Liver (tissue), 8 donors: ENCODE measurements at regions not wholly inside any gene's neighbourhood (a gene's known extent, or its start where the extent isn't known, plus 50 kb on each side); places are given as distances from the start of the nearest gene placed in this dataset.

Source experiments
- DNase-seq: peaks from one replicate; pipeline ENCODE4 v3.0.0-alpha.2; 2017; ENCODE audit warnings: low spot score
- H3K27ac ChIP-seq, 2 donors: one replicate each; pipeline ENCODE4 v1.7.0; 2013; ENCODE audit warnings: inconsistent platforms in 2 of 2, low read length in 2 of 2, control low read depth in 1 of 2, low read depth in 1 of 2, mild to moderate bottlenecking in 1 of 2
- H3K27me3 ChIP-seq, 4 donors: one replicate each; pipeline versions ENCODE4 v1.6.1 to v1.7.0; 2013; ENCODE audit warnings: low read length in 3 of 4, inconsistent platforms in 1 of 4, mild to moderate bottlenecking in 1 of 4, moderate library complexity in 1 of 4; ENCODE audit not compliant: control insufficient read depth in 4 of 4, insufficient read depth in 4 of 4
- H3K36me3 ChIP-seq, 4 donors: one replicate each; pipeline versions ENCODE4 v1.6.1 to v1.7.0; 2013; ENCODE audit warnings: low read length in 3 of 4, mild to moderate bottlenecking in 3 of 4, low read depth in 1 of 4, moderate library complexity in 1 of 4; ENCODE audit not compliant: control insufficient read depth in 4 of 4, insufficient read depth in 3 of 4
- H3K4me1 ChIP-seq, 4 donors: one replicate each; pipeline versions ENCODE4 v1.6.1 to v1.7.0; 2013; ENCODE audit warnings: low read length in 3 of 4, mild to moderate bottlenecking in 3 of 4, moderate library complexity in 1 of 4; ENCODE audit not compliant: control insufficient read depth in 4 of 4, insufficient read depth in 4 of 4
- H3K4me3 ChIP-seq, 3 donors: one replicate each; pipeline versions ENCODE4 v1.6.1 to v1.7.0; 2013; ENCODE audit warnings: low read length in 3 of 3, control low read depth in 1 of 3, low read depth in 1 of 3, mild to moderate bottlenecking in 1 of 3
- H3K9ac ChIP-seq, 2 donors: one replicate each; pipeline ENCODE4 v1.7.0; 2013; ENCODE audit warnings: low read length in 2 of 2, mild to moderate bottlenecking in 2 of 2, moderate library complexity in 2 of 2, control low read depth in 1 of 2, low read depth in 1 of 2
- H3K9me3 ChIP-seq, 4 donors: one replicate each; pipeline versions ENCODE4 v1.6.1 to v1.7.0; 2013; ENCODE audit warnings: low read length in 3 of 4; ENCODE audit not compliant: control insufficient read depth in 4 of 4
- EGR1 ChIP-seq, 2 donors: IDR thresholded peaks; 2 replicates each; pipeline ENCODE4 v1.6.1; 2016 to 2018; ENCODE audit warnings: antibody characterized with exemption in 2 of 2, low read depth in 2 of 2
- FOXA1 ChIP-seq: IDR thresholded peaks from 2 replicates; pipeline ENCODE4 v1.6.1; 2016; ENCODE audit warnings: antibody characterized with exemption
- FOXA2 ChIP-seq: IDR thresholded peaks from 2 replicates; pipeline ENCODE4 v1.6.1; 2016; ENCODE audit warnings: antibody characterized with exemption
- GABPA ChIP-seq, 2 donors: IDR thresholded peaks in 1 of 2; conservative IDR thresholded peaks in 1 of 2; 2 replicates each; pipeline ENCODE4 v1.6.1; 2016; ENCODE audit warnings: antibody characterized with exemption in 2 of 2, mild to moderate bottlenecking in 1 of 2, moderate library complexity in 1 of 2
- HNF4A ChIP-seq, 2 donors: conservative IDR thresholded peaks; 2 replicates each; pipeline ENCODE4 v1.6.1; 2016; ENCODE audit warnings: antibody characterized with exemption in 2 of 2, mild to moderate bottlenecking in 2 of 2
- HNF4G ChIP-seq: IDR thresholded peaks from 2 replicates; pipeline ENCODE4 v1.6.1; 2016; ENCODE audit warnings: antibody characterized with exemption
- JUND ChIP-seq, 2 donors: IDR thresholded peaks; 2 replicates each; pipeline ENCODE4 v1.6.1; 2016; ENCODE audit warnings: antibody characterized with exemption in 2 of 2
- NR2F2 ChIP-seq: IDR thresholded peaks from 2 replicates; pipeline ENCODE4 v1.6.1; 2016; ENCODE audit warnings: antibody characterized with exemption
- RAD21 ChIP-seq, 2 donors: IDR thresholded peaks; 2 replicates each; pipeline ENCODE4 v1.6.1; 2016; ENCODE audit warnings: antibody characterized with exemption in 2 of 2, mild to moderate bottlenecking in 2 of 2
- RXRA ChIP-seq, 2 donors: IDR thresholded peaks; 2 replicates each; pipeline ENCODE4 v1.6.1; 2017 to 2018; ENCODE audit warnings: antibody characterized with exemption in 2 of 2, mild to moderate bottlenecking in 1 of 2
- SP1 ChIP-seq: IDR thresholded peaks from 2 replicates; pipeline ENCODE4 v1.6.1; 2018; ENCODE audit warnings: antibody characterized with exemption, mild to moderate bottlenecking
- TAF1 ChIP-seq: conservative IDR thresholded peaks from 2 replicates; pipeline ENCODE4 v1.6.1; 2016; ENCODE audit warnings: antibody characterized with exemption, mild to moderate bottlenecking
- WGBS: extraction: QIAGEN DNeasy Blood & Tissue Kit; methylation state at CpG from one replicate; pipeline ENCODE4 v1.1.7; 2013; 5-methylcytosine and 5-hydroxymethylcytosine counted together
- TF ChIP-seq, protein P1 (sequence below): IDR thresholded peaks from 2 replicates; pipeline ENCODE4 v1.6.1; 2016; ENCODE audit warnings: antibody characterized with exemption
- TF ChIP-seq, protein P2 (sequence below): IDR thresholded peaks from 2 replicates; pipeline ENCODE4 v1.6.1; 2016; ENCODE audit warnings: antibody characterized with exemption
- TF ChIP-seq, protein P3 (sequence below): IDR thresholded peaks from 2 replicates; pipeline ENCODE4 v1.6.1; 2016; ENCODE audit warnings: antibody characterized with exemption, mild to moderate bottlenecking
- TF ChIP-seq, protein P4 (sequence below): IDR thresholded peaks from 2 replicates; pipeline ENCODE4 v1.6.1; 2016; ENCODE audit warnings: antibody characterized with exemption
- TF ChIP-seq, protein P5 (sequence below): fragments of 150-350 bp; IDR thresholded peaks from 2 replicates; pipeline ENCODE4 v1.5.1; 2017; ENCODE audit warnings: improper control_type of control experiment, low read depth, low read length; ENCODE audit not compliant: missing input control
- donor health status: healthy.
- donor health status: healthy.
- donor health status: healthy.
- donor health status: healthy.
- donor health status: healthy.

DNA sequence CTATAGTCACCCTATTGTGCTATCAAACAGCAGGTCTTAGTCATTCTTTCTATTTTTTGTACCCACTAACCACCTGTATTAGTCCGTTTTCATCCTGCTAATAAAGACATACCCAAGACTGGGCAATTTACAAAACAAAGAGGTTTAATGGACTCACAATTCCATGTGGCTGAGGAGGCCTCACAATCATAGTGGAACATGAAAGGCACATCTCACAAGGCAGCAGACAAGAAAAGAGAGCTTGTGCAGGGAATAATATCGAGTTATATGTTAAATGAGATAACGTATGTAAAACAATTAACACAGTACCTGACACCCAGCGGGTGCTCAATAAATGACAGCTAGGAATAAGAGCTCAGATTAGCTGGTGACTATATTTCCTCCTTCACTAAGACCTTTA lies 88.1 kb upstream of the WDR44 start:
- TF ChIP-seq HNF4G (no peak), SP1 (no peak), GABPA (IDR thresholded peaks at IDR 0.05 in 1 of 2, conservative IDR thresholded peaks at IDR 0.05 in 1 of 2) (no peak), EGR1 (IDR thresholded peaks at IDR 0.05; ENCODE audit: low read depth in 2 of 2) (no peak), NR2F2 (no peak), RXRA (IDR thresholded peaks at IDR 0.05) (no peak), JUND (IDR thresholded peaks at IDR 0.05) (no peak), FOXA2 (no peak), FOXA1 (no peak), HNF4A (conservative IDR thresholded peaks at IDR 0.05) (no peak), RAD21 (IDR thresholded peaks at IDR 0.05) (no peak), TAF1 (no peak)
- TF ChIP-seq, protein P1, sequence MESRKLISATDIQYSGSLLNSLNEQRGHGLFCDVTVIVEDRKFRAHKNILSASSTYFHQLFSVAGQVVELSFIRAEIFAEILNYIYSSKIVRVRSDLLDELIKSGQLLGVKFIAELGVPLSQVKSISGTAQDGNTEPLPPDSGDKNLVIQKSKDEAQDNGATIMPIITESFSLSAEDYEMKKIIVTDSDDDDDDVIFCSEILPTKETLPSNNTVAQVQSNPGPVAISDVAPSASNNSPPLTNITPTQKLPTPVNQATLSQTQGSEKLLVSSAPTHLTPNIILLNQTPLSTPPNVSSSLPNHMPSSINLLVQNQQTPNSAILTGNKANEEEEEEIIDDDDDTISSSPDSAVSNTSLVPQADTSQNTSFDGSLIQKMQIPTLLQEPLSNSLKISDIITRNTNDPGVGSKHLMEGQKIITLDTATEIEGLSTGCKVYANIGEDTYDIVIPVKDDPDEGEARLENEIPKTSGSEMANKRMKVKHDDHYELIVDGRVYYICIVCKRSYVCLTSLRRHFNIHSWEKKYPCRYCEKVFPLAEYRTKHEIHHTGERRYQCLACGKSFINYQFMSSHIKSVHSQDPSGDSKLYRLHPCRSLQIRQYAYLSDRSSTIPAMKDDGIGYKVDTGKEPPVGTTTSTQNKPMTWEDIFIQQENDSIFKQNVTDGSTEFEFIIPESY = no peak
- TF ChIP-seq, protein P2, sequence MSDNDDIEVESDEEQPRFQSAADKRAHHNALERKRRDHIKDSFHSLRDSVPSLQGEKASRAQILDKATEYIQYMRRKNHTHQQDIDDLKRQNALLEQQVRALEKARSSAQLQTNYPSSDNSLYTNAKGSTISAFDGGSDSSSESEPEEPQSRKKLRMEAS = no peak
- TF ChIP-seq, protein P3, sequence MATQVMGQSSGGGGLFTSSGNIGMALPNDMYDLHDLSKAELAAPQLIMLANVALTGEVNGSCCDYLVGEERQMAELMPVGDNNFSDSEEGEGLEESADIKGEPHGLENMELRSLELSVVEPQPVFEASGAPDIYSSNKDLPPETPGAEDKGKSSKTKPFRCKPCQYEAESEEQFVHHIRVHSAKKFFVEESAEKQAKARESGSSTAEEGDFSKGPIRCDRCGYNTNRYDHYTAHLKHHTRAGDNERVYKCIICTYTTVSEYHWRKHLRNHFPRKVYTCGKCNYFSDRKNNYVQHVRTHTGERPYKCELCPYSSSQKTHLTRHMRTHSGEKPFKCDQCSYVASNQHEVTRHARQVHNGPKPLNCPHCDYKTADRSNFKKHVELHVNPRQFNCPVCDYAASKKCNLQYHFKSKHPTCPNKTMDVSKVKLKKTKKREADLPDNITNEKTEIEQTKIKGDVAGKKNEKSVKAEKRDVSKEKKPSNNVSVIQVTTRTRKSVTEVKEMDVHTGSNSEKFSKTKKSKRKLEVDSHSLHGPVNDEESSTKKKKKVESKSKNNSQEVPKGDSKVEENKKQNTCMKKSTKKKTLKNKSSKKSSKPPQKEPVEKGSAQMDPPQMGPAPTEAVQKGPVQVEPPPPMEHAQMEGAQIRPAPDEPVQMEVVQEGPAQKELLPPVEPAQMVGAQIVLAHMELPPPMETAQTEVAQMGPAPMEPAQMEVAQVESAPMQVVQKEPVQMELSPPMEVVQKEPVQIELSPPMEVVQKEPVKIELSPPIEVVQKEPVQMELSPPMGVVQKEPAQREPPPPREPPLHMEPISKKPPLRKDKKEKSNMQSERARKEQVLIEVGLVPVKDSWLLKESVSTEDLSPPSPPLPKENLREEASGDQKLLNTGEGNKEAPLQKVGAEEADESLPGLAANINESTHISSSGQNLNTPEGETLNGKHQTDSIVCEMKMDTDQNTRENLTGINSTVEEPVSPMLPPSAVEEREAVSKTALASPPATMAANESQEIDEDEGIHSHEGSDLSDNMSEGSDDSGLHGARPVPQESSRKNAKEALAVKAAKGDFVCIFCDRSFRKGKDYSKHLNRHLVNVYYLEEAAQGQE = no peak
- TF ChIP-seq, protein P4, sequence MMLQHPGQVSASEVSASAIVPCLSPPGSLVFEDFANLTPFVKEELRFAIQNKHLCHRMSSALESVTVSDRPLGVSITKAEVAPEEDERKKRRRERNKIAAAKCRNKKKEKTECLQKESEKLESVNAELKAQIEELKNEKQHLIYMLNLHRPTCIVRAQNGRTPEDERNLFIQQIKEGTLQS = no peak
- TF ChIP-seq, protein P5, sequence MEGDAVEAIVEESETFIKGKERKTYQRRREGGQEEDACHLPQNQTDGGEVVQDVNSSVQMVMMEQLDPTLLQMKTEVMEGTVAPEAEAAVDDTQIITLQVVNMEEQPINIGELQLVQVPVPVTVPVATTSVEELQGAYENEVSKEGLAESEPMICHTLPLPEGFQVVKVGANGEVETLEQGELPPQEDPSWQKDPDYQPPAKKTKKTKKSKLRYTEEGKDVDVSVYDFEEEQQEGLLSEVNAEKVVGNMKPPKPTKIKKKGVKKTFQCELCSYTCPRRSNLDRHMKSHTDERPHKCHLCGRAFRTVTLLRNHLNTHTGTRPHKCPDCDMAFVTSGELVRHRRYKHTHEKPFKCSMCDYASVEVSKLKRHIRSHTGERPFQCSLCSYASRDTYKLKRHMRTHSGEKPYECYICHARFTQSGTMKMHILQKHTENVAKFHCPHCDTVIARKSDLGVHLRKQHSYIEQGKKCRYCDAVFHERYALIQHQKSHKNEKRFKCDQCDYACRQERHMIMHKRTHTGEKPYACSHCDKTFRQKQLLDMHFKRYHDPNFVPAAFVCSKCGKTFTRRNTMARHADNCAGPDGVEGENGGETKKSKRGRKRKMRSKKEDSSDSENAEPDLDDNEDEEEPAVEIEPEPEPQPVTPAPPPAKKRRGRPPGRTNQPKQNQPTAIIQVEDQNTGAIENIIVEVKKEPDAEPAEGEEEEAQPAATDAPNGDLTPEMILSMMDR = no peak
- no peaks in the 10 kb centered on the region for H3K4me1 ChIP-seq
- WGBS = 89% methylated on average over 4 of the region's 4 CpGs
- no peak for DNase-seq
- no peaks in the 10 kb centered on the region for H3K36me3 ChIP-seq
- H3K27ac ChIP-seq = no peak overlapping the region
- no peak overlapping the region for H3K4me3 ChIP-seq
- H3K9me3 ChIP-seq = no peaks in the 10 kb centered on the region
- H3K27me3 ChIP-seq = no peaks in the 10 kb centered on the region
- no peak overlapping the region for H3K9ac ChIP-seq

DNA sequence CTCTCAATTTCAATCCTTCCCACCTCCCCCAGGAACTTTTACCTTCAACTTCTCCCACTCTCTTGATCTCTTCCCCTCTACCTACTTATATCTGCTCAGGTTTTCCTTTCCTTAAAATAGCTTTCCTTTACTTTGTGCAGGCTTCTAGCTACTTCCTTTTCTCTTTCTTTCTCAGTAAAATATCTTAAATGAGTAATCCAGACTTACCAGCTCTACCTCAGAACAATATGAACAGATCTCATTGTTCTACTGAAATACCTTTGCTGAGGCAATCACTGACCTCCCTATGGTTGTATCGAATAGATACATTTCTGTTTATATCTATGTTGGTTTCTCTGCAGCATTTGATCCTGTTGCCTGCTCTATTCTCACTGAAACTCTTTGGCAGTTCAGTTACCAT lies 86.7 kb upstream of the WDR44 start:
- Histone ChIP-seq H3K36me3 (no peaks in the 10 kb centered on the region), H3K4me3 (no peak overlapping the region), H3K27me3 (no peaks in the 10 kb centered on the region), H3K27ac (no peak overlapping the region), H3K9me3 (no peaks in the 10 kb centered on the region), H3K9ac (no peak overlapping the region), H3K4me1 (no peaks in the 10 kb centered on the region)
- no peak for DNase-seq
- WGBS = 87% methylated on average over 1 of the region's 1 CpG
- TF ChIP-seq, protein P3 = no peak
- TF ChIP-seq HNF4G (no peak), EGR1 (IDR thresholded peaks at IDR 0.05; ENCODE audit: low read depth in 2 of 2) (no peak), HNF4A (conservative IDR thresholded peaks at IDR 0.05) (no peak)
- TF ChIP-seq, protein P4 = no peak
- TF ChIP-seq, protein P5 = no peak
